ENCODE measurements at regions not wholly inside any gene's neighbourhood (a gene's known extent, or its start where the extent isn't known, plus 50 kb on each side); places are given as distances from the start of the nearest gene placed in this dataset.

GRCh38 chr7:155162422-155162821 is 92.3 kb downstream of the HTR5A start:
- no peak for TF ChIP-seq CTCF (IDR thresholded peaks at IDR 0.05)
- no peak overlapping the region for H3K27ac Mint-ChIP-seq (ENCODE audit: unreplicated experiment)
- H3K36me3 Mint-ChIP-seq (ENCODE audit: unreplicated experiment) = no peaks in the 10 kb centered on the region
- H3K4me3 Mint-ChIP-seq (ENCODE audit: unreplicated experiment) = no peak overlapping the region
- peaks cover 15% of the 10 kb centered on the region for H3K27me3 Mint-ChIP-seq (ENCODE audit: unreplicated experiment)
- H3K9me3 Mint-ChIP-seq (ENCODE audit: unreplicated experiment) = no peaks in the 10 kb centered on the region
- DNase-seq (ENCODE audit: extremely low spot score, unreplicated experiment) = no peak
- H3K4me1 Mint-ChIP-seq (ENCODE audit: unreplicated experiment) = peaks cover 2% of the 10 kb centered on the region

GRCh38 chr7:155163696-155164095 is 93.6 kb downstream of the HTR5A start:
- peak; percentile 69 for DNase-seq (ENCODE audit: extremely low spot score, unreplicated experiment)
- TF ChIP-seq CTCF (IDR thresholded peaks at IDR 0.05) = no peak
- no peak overlapping the region for H3K4me3 Mint-ChIP-seq (ENCODE audit: unreplicated experiment)
- H3K27ac Mint-ChIP-seq (ENCODE audit: unreplicated experiment) = no peak overlapping the region
- H3K9me3 Mint-ChIP-seq (ENCODE audit: unreplicated experiment) = no peaks in the 10 kb centered on the region
- peaks cover 15% of the 10 kb centered on the region for H3K27me3 Mint-ChIP-seq (ENCODE audit: unreplicated experiment)
- no peaks in the 10 kb centered on the region for H3K36me3 Mint-ChIP-seq (ENCODE audit: unreplicated experiment)
- H3K4me1 Mint-ChIP-seq (ENCODE audit: unreplicated experiment) = peaks cover 2% of the 10 kb centered on the region

GRCh38 chr7:155164316-155164715 is 94.2 kb downstream of the HTR5A start:
- Mint-ChIP-seq H3K9me3 (ENCODE audit: unreplicated experiment) (no peaks in the 10 kb centered on the region), H3K4me1 (ENCODE audit: unreplicated experiment) (peaks cover 2% of the 10 kb centered on the region), H3K27ac (ENCODE audit: unreplicated experiment) (no peak overlapping the region), H3K4me3 (ENCODE audit: unreplicated experiment) (no peak overlapping the region), H3K27me3 (ENCODE audit: unreplicated experiment) (peaks cover 15% of the 10 kb centered on the region), H3K36me3 (ENCODE audit: unreplicated experiment) (no peaks in the 10 kb centered on the region)
- peak; percentile 76 for DNase-seq (ENCODE audit: extremely low spot score, unreplicated experiment)
- TF ChIP-seq CTCF (IDR thresholded peaks at IDR 0.05) = no peak

GRCh38 chr7:155166108-155166507 is 96.0 kb downstream of the HTR5A start:
- no peak for TF ChIP-seq CTCF (IDR thresholded peaks at IDR 0.05)
- DNase-seq (ENCODE audit: extremely low spot score, unreplicated experiment) = peak; percentile 84
- no peaks in the 10 kb centered on the region for H3K36me3 Mint-ChIP-seq (ENCODE audit: unreplicated experiment)
- H3K4me1 Mint-ChIP-seq (ENCODE audit: unreplicated experiment) = peaks cover 2% of the 10 kb centered on the region
- no peak overlapping the region for H3K27ac Mint-ChIP-seq (ENCODE audit: unreplicated experiment)
- H3K27me3 Mint-ChIP-seq (ENCODE audit: unreplicated experiment) = peaks cover 15% of the 10 kb centered on the region
- no peak overlapping the region for H3K4me3 Mint-ChIP-seq (ENCODE audit: unreplicated experiment)
- H3K9me3 Mint-ChIP-seq (ENCODE audit: unreplicated experiment) = no peaks in the 10 kb centered on the region

GRCh38 chr7:155166673-155167370 is 96.7 kb downstream of the HTR5A start:
- no peaks in the 10 kb centered on the region for H3K9me3 Mint-ChIP-seq (ENCODE audit: unreplicated experiment)
- TF ChIP-seq CTCF (IDR thresholded peaks at IDR 0.05) = no peak
- peak; percentile 84 for DNase-seq (ENCODE audit: extremely low spot score, unreplicated experiment)
- no peak overlapping the region for H3K4me3 Mint-ChIP-seq (ENCODE audit: unreplicated experiment)
- no peaks in the 10 kb centered on the region for H3K36me3 Mint-ChIP-seq (ENCODE audit: unreplicated experiment)
- H3K4me1 Mint-ChIP-seq (ENCODE audit: unreplicated experiment) = peaks cover 2% of the 10 kb centered on the region
- H3K27ac Mint-ChIP-seq (ENCODE audit: unreplicated experiment) = no peak overlapping the region
- peaks cover 12% of the 10 kb centered on the region for H3K27me3 Mint-ChIP-seq (ENCODE audit: unreplicated experiment)
